ENCODE measurements at regions not wholly inside any gene's neighbourhood (a gene's known extent, or its start where the extent isn't known, plus 50 kb on each side); places are given as distances from the start of the nearest gene placed in this dataset.

DNA sequence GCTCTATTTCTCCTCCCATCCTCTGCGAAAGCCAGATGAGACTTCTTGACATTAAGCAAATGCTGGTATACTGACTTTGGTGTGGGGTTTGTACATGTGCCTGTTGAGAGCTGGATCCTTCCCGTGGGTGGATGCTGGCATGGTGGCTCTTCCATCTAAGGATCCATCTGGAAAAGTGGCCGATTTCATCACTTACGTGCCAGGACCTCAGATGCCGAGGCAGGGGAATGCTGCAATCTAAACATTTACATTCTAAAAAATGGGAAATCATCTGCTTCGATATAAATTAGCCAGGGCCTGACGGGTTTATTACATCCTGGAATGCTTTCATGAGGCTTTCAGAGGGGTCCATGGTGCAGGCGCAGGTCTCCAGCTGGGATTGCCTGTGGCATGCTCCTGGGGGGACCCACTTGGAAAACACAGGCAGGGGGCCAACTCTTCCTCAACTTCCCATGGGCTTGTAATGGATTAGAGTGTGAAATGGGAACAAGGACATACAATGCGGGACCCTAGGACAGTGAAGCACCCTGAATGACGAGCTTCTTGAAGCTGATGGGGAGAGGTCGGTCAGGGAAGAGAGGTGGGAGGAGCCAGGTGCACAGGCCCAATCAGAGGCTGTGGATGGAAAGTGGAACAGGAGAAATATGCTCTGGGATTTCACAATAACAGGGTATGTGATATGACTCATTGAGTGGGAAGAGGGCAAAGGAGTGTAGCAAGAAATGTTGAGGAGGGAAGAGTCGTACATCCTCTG, 105.5 kb upstream of the PITX1 start:
- no peak for DNase-seq (ENCODE audit: low read depth, low spot score)

DNA sequence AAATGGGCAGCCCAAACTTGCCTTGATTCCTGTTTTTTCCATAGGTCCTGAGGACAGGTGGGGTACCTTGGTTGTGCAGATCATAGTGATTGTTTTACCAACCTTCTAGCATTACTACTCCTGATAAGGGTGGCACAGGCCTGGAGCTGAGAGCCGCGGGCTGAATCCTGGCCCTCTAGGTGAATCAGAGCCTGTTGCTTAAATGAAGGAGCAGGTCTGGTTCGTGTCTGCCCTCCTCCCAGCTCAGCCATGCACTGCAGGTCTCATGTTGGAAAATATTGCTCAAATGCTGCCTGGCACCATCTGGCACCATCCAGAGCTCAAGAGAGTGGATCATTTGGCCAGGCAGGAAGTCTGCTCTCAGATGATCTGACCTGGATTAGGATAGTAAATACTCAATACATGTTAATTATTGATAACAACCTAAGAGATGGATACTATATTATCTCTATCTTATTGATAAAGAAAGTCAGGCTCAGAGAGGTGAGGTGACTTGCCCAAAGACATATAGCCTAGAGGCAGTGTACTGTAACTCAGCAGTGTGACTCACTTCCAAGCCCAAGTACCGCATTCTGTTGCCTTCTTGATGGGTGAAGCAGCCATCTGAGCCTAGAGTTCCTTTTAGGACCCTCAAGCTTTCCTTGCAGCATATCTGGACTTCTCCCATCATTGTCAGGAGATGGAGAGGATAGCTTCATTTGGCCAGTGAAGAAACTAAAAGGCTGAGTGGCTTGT, 104.3 kb upstream of the PITX1 start:
- DNase-seq (ENCODE audit: low read depth, low spot score): no peak

GRCh38 chr5:135137146-135137915, 103.3 kb upstream of the PITX1 start:
- no peak for DNase-seq (ENCODE audit: low read depth, low spot score)

DNA sequence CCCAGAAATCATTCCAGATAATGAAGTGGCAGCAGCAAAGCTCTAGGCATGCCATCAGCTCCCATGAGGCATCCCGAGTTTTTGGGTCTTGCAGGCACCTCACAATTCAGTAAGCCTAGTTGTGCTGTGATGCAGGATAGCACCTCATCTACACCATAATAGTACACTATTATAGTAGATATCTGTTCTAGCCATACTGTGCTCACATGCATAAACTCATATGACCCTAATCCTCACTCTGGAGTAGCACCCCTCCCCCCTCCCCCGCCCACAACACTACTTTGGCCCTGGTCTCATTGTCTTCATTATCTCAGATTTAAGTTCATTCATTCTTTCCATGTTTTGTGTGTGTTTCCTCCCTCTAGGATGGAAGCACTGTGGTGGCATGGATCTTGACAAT, 102.5 kb upstream of the PITX1 start:
- DNase-seq (ENCODE audit: low read depth, low spot score): no peak

GRCh38 chr5:135135530-135136226, 101.7 kb upstream of the PITX1 start:
- no peak for DNase-seq (ENCODE audit: low read depth, low spot score)

DNA sequence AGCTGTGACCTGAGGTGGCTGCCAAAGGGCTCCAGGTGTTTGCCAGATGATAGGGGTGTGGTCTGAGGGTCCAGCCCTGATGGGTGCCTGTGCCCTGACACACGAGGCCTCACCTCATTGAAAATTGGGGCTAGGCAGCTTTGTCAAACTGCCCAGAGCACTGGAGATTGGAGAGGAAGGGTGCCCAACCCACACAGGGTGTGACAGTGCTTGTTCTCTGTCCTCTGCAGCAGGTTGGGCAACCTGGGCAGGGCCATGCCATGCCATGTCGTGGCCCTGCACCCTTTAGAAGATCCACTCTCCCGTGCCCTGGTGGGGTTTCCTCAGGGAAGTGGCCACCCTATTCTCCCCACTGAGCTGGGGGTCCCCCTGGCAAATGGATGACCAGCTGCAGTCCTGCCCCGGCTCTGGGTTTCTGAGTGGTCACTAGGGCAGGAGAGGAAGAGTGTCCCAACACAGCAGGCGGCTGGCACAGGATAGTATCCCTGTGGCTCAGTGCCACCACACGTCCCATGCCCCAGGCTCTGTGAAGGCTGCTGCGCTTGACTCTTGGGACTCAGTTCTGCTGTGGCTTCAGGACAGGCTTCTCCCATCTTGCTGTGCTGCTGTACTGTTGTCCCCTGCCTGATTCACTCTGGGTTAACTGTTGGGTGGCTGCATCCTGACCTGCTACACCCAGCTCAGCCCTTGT, 100.8 kb upstream of the PITX1 start:
- no peak for DNase-seq (ENCODE audit: low read depth, low spot score)

- no peak for DNase-seq (ENCODE audit: low read depth, low spot score)
These were observed 99.9 kb upstream of the PITX1 start for GRCh38 chr5:135133698-135134515.

- DNase-seq (ENCODE audit: low read depth, low spot score): no peak
These were observed 99.2 kb upstream of the PITX1 start for GRCh38 chr5:135133181-135133580.

GRCh38 chr5:135131801-135132680, 98.0 kb upstream of the PITX1 start:
- no peak for DNase-seq (ENCODE audit: low read depth, low spot score)

DNA sequence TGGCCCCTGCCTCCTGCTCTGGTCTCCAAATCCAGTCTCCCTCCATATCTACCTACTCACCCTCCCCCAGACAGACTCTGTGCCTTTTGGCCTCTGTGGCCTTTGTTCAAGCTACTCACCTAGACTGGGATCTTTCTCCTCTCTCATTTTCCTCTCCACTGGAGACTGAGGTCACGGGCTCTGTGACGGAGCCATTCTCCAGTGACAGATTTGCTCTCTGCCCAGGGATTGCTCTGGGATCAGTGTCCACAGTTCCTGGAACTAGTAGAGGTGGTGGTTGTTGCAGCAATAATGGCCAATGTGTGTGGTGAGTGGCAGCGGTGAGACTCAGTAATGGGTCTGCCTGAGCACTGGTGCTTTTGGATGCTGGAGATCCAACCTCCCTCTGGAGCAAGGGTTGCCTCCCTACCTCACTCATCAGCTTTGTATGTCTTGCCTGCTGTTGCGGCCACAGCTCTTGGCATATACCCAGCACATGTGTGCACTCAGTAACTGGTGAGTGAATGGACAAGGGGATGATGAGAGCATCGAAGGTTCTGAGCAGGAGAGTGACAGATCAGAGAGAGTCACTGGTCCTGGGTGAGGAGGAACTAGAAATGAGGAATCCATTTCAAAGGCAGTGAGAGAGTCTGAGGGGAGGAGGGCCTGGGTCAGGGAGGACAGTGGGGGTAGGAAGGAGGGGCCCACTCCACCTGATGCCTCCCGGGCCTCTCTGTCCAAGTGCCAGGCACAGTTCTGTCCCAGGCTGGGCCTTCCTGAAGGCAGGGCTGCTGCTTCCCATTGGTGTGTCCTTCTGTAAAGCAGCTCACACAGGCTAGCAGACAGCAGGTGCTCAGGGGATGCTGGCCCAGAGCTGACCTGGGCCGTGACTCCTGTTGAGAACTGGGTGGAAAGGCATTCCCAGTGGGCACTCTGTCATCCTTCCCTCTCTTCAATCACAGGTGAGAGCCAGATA, 96.5 kb upstream of the PITX1 start:
- no peak for DNase-seq (ENCODE audit: low read depth, low spot score)

DNA sequence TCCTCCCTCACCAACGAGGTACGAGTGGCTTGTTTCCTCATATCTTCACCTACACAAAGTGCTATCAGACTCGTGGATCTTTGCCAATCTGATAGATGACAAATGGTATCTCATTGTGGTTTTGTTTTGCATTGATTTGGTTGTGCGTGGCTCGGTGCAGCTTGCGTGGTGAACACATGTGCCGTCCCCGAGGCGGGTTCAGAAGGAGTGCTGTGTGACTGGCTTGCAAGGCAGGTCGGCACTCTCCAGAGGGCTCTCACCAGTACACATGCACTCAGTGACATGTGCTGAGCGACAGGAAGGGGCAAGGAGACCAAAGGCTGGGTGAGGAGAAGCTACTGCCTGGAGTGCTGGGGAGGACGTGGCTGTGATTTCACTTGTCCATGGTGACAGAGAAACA, 95.3 kb upstream of the PITX1 start:
- no peak for DNase-seq (ENCODE audit: low read depth, low spot score)

DNA sequence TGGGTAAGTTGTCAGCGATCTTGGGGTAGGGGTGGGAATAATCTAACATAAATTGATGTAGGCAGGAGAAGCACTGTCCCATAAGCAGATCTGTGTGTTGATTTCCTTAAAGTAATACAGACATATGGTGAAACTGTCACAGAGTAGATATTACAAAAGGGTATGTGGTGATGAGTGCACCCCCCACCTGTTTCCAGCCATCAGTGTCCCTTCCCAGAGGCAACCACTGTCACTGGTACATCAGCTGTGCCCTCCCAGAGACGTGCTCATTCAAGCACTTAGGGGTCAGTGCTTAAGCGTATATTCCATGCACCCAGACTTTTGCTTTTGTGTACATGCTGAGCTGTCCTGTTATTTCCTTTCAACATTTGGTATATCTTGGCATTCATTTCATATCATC, 94.3 kb upstream of the PITX1 start:
- no peak for DNase-seq (ENCODE audit: low read depth, low spot score)

GRCh38 chr5:135127439-135128240, 93.6 kb upstream of the PITX1 start:
- DNase-seq (ENCODE audit: low read depth, low spot score): no peak

DNA sequence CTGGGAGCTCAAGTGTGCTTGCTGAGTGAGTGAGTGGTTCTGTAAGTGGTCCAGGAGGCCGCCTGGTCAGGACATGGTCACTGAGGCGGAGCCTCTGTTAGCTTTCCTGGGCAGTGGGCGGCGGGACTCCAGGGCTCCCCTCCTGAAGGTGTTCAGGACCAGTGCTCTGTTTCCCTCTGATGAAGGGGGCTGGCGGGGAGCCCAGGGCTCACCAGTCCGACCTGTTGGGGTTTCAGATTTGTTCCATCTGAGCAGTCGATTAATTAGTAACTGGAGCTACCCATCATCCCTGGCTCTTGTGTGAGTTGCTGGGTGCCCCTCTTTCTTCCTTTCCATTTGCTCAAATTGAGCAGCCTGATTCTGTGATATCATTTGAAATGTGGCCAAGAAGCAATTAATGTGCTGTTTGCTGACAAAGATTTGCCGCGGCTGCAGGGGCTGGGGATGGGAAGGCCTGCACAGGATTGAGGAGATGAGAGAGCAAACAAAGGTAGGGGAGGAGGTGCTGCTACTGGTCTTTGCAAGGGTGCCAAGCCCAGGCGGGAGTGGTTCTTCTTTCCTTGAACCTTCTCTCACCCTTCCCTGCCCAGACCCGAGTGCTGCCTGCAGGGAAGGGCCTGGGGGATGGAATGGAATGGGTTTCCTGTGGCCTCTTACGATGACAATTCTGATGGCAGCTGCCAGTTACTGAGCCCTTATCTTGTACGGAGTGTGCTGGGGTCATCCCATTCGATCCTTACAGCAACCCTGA, 92.8 kb upstream of the PITX1 start:
- DNase-seq (ENCODE audit: low read depth, low spot score): no peak

- no peak for DNase-seq (ENCODE audit: low read depth, low spot score)
These were observed 90.7 kb upstream of the PITX1 start for GRCh38 chr5:135124724-135125123.

DNA sequence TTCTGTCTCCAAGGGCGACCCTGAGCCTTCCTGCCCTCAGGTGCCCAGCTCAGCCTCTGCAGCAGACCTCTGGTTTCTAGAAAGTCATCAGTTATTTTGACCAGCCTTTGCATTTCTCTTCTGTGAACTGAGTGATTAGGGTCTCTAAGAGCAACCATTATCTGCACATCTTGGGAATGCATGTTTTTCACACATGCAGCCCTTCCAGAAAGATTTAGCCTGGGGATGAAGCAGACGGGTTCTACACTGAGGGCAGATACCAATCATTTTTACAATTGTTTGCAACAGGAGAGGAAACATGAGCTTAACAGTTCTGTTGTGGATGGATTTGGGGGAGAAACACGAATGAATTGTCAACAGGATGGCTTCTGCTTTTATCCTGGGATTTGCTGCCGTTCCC, 90.1 kb upstream of the PITX1 start:
- DNase-seq (ENCODE audit: low read depth, low spot score): no peak

- no peak for DNase-seq (ENCODE audit: low read depth, low spot score)
These were observed 88.8 kb upstream of the PITX1 start for GRCh38 chr5:135122797-135123196.

Data from iPS DF 19.7 (cell line).